OCI-LY7 (cell line): ENCODE measurements at regions not wholly inside any gene's neighbourhood (a gene's known extent, or its start where the extent isn't known, plus 50 kb on each side); places are given as distances from the start of the nearest gene placed in this dataset.

Source experiments
- CTCF ChIP-seq: fragments of 200-600 bp; sonication (generic); conservative IDR thresholded peaks from 2 replicates; pipeline ENCODE4 v1.5.1; 2014; ENCODE audit warnings: mild to moderate bottlenecking, antibody characterized with exemption, low read length, moderate library complexity, mixed read lengths
- EZH2phosphoT487 ChIP-seq: fragments of 200-600 bp; sonication (generic); IDR thresholded peaks from 2 replicates; pipeline ENCODE4 v1.6.1; 2018; ENCODE audit warnings: low read depth, borderline replicate concordance, mild to moderate bottlenecking, mixed run types, antibody characterized with exemption, low read length, moderate library complexity, mixed read lengths

- no peak for TF ChIP-seq CTCF
- TF ChIP-seq EZH2phosphoT487, result no peak
These were observed 116.9 kb downstream of the IRX2 start for GRCh38 chr5:2634399-2635176.
